A549 (cell line): ENCODE measurements at regions not wholly inside any gene's neighbourhood (a gene's known extent, or its start where the extent isn't known, plus 50 kb on each side); places are given as distances from the start of the nearest gene placed in this dataset.

Experiments used
- ATAC-seq, 2 experiments: fragments of 200-7000 bp in 1 of 2; fragments of >200 bp in 1 of 2; cut with Nextera tagmentation in 1 of 2; cut with Tn5 transposase in 1 of 2; 3 replicates each; pipeline versions ENCODE4 v1.8.0 to v1.9.1; 2018 to 2020; ENCODE audit warnings: mild to moderate bottlenecking in 1 of 2, moderate library complexity in 1 of 2
- CTCF ChIA-PET: fragments of 300-600 bp; sonication (Branson Sonifier 250); formaldehyde crosslinking; extraction: SDS; loops from one replicate; lab custom pipeline; 2021; ENCODE audit warnings: antibody characterized with exemption, inconsistent platforms; lab: Yijun Ruan, JAX
- POLR2A ChIA-PET: fragments of 350-600 bp; formaldehyde crosslinking; extraction: SDS; loops from one replicate; lab custom pipeline; 2021; ENCODE audit warnings: antibody characterized with exemption, inconsistent platforms; lab: Yijun Ruan, JAX
- DNase-seq, 2 experiments: peaks; one replicate each; pipeline versions ENCODE4 v3.0.0 to v3.0.0-alpha.2; 2011 to 2016; ENCODE audit warnings: low read depth in 1 of 2, low spot score in 1 of 2
- FAIRE-seq: peaks from 2 replicates; lab custom pipeline; 2011; peaks lifted over from hg19 to GRCh38; lab: Jason Lieb, UNC
- H3K27ac ChIP-seq, 2 experiments: fragments of >200 bp; sonication (Bioruptor Twin); formaldehyde crosslinking; 3 replicates each; pipeline ENCODE4 v1.5.1; 2016 to 2017
- H3K4me1 ChIP-seq: fragments of >200 bp; sonication (Bioruptor Twin); formaldehyde crosslinking; 3 replicates; pipeline ENCODE4 v1.6.1; 2016
- H3K4me2 ChIP-seq: fragments of >200 bp; sonication (Bioruptor Twin); formaldehyde crosslinking; 3 replicates; pipeline ENCODE4 v1.6.1; 2016
- H3K4me3 ChIP-seq: fragments of >200 bp; sonication (Bioruptor Twin); formaldehyde crosslinking; 3 replicates; pipeline ENCODE4 v1.5.1; 2016
- H3K9me3 ChIP-seq: fragments of >200 bp; sonication (Bioruptor Twin); formaldehyde crosslinking; 3 replicates; pipeline ENCODE4 v1.6.1; 2016
- BHLHE40 ChIP-seq: IDR thresholded peaks from 2 replicates; pipeline ENCODE4 v1.6.1; 2012; ENCODE audit warnings: low read depth, low read length, inconsistent platforms
- CBX2 ChIP-seq: fragments of 200-600 bp; sonication (generic); IDR thresholded peaks from 2 replicates; pipeline ENCODE4 v1.6.1; 2016; ENCODE audit warnings: low read depth, mild to moderate bottlenecking, borderline replicate concordance
- CEBPB ChIP-seq, 2 experiments: fragments of >200 bp in 1 of 2; sonication (Bioruptor Twin) in 1 of 2; formaldehyde crosslinking in 1 of 2; IDR thresholded peaks; 2 replicates each; pipeline ENCODE4 v1.6.1; 2012 to 2016
- EHMT2 ChIP-seq: fragments of 200-600 bp; sonication (generic); IDR thresholded peaks from 2 replicates; pipeline ENCODE4 v1.6.1; 2016; ENCODE audit warnings: antibody characterized with exemption, low read depth, mild to moderate bottlenecking, moderate library complexity
- EP300 ChIP-seq, 2 experiments: fragments of >200 bp; sonication (Bioruptor Twin); formaldehyde crosslinking; IDR thresholded peaks; 2 replicates in 1 of 2; 3 replicates in 1 of 2; pipeline ENCODE4 v1.6.1; 2016 to 2017
- FOSB ChIP-seq: fragments of 250-450 bp; sonication (Bioruptor Pico); IDR thresholded peaks from 2 replicates; pipeline ENCODE4 v1.5.0; 2020; ENCODE audit warnings: mild to moderate bottlenecking, moderate library complexity
- FOSL2 ChIP-seq, 2 experiments: fragments of 450-650 bp in 1 of 2; fragments of >200 bp in 1 of 2; sonication (Bioruptor Twin) in 1 of 2; formaldehyde crosslinking; IDR thresholded peaks; 2 replicates each; pipeline versions ENCODE4 v1.5.0 to v1.6.1; 2016 to 2020; ENCODE audit warnings: mild to moderate bottlenecking in 1 of 2, moderate library complexity in 1 of 2
- FOXS1 ChIP-seq: fragments of 250-450 bp; sonication (Bioruptor Pico); IDR thresholded peaks from 2 replicates; pipeline ENCODE4 v1.5.0; 2020; ENCODE audit warnings: mild to moderate bottlenecking, moderate library complexity
- GATA3 ChIP-seq: IDR thresholded peaks from 2 replicates; pipeline ENCODE4 v1.6.1; 2012; ENCODE audit warnings: borderline replicate concordance
- HOXB5 ChIP-seq: fragments of 250-450 bp; sonication (Bioruptor Pico); IDR thresholded peaks from 2 replicates; pipeline ENCODE4 v1.5.0; 2020; ENCODE audit warnings: mild to moderate bottlenecking, moderate library complexity
- JUN ChIP-seq, 2 experiments: fragments of >200 bp; sonication (Bioruptor Twin); formaldehyde crosslinking; IDR thresholded peaks; 2 replicates in 1 of 2; 3 replicates in 1 of 2; pipeline ENCODE4 v1.6.1; 2016 to 2017
- JUNB ChIP-seq: fragments of >200 bp; sonication (Bioruptor Twin); formaldehyde crosslinking; IDR thresholded peaks from 2 replicates; pipeline ENCODE4 v1.6.1; 2016
- MAZ ChIP-seq: fragments of 150-350 bp; IDR thresholded peaks from 2 replicates; pipeline ENCODE4 v1.6.1; 2014; ENCODE audit warnings: antibody characterized with exemption, low read depth, low read length, borderline replicate concordance
- NR3C1 ChIP-seq: fragments of >200 bp; sonication (Bioruptor Twin); formaldehyde crosslinking; IDR thresholded peaks from 3 replicates; pipeline ENCODE4 v1.6.1; 2017
- RAD21 ChIP-seq, 2 experiments: fragments of >200 bp in 1 of 2; sonication (Bioruptor Twin) in 1 of 2; formaldehyde crosslinking in 1 of 2; IDR thresholded peaks in 1 of 2; conservative IDR thresholded peaks in 1 of 2; 2 replicates in 1 of 2; 3 replicates in 1 of 2; pipeline ENCODE4 v1.6.1; 2012 to 2018; ENCODE audit warnings: inconsistent platforms in 1 of 2
- RARB ChIP-seq: fragments of 250-450 bp; sonication (Bioruptor Pico); IDR thresholded peaks from 2 replicates; pipeline ENCODE4 v1.8.0; 2021; ENCODE audit warnings: mild to moderate bottlenecking, moderate library complexity
- SMC3 ChIP-seq: fragments of >200 bp; sonication (Bioruptor Twin); formaldehyde crosslinking; IDR thresholded peaks from 3 replicates; pipeline ENCODE4 v1.6.1; 2018; ENCODE audit warnings: inconsistent platforms
- ZC3H11A ChIP-seq: fragments of 450-650 bp; IDR thresholded peaks from 2 replicates; pipeline ENCODE4 v1.6.1; 2014; ENCODE audit warnings: antibody characterized with exemption, mild to moderate bottlenecking
- ZNF302 ChIP-seq: fragments of 250-450 bp; sonication (Bioruptor Pico); IDR thresholded peaks from 2 replicates; pipeline ENCODE4 v1.9.0; 2021; ENCODE audit warnings: inconsistent platforms, mild to moderate bottlenecking, moderate library complexity
- WGBS: methylation state at CpG from one replicate; pipeline ENCODE4 v1.1.6; 2017; ENCODE audit errors: missing lambda C conversion rate; 5-methylcytosine and 5-hydroxymethylcytosine counted together
- TF ChIP-seq, protein P1 (sequence below): fragments of 250-450 bp; sonication (Bioruptor Pico); IDR thresholded peaks from 2 replicates; pipeline ENCODE4 v1.5.0; 2020; ENCODE audit warnings: low read depth, mild to moderate bottlenecking, moderate library complexity
- TF ChIP-seq, protein P2 (sequence below): fragments of >200 bp; sonication (Bioruptor Twin); formaldehyde crosslinking; IDR thresholded peaks from 2 replicates; pipeline ENCODE4 v1.6.1; 2016
- TF ChIP-seq, protein P3 (sequence below): IDR thresholded peaks from 2 replicates; pipeline ENCODE4 v1.6.1; 2012
- TF ChIP-seq, protein P4 (sequence below): IDR thresholded peaks from 2 replicates; pipeline ENCODE4 v1.6.1; 2012
- TF ChIP-seq, protein P5 (sequence below): fragments of >200 bp; sonication (Bioruptor Twin); formaldehyde crosslinking; IDR thresholded peaks from 3 replicates; pipeline ENCODE4 v1.6.1; 2016
- TF ChIP-seq, protein P6 (sequence below): fragments of 200-600 bp; sonication (generic); IDR thresholded peaks from 2 replicates; pipeline ENCODE4 v1.6.1; 2016; ENCODE audit warnings: antibody characterized with exemption, mild to moderate bottlenecking, moderate library complexity

DNA sequence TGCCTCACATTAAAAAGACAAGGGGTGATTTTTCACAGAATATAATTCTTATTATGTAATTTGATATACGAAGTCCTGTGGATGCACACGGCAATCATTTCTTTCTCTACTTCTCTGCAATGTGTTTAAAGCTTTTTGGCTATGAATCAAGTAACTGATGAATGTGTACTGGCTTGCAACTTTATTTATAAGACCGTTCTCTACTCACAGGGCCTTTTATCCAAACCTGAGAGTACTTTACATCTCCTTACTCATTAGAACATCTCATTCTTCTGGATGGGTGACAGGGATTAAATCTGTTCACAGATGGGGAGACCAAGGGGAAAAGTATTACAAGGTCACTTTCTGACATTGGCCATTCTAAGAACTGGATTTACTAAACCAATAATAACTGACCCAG, 215.8 kb upstream of the DIO2 start:
- Histone ChIP-seq H3K9me3 (no peaks in the 10 kb centered on the region), H3K4me2 (0 out of 3 replicates have a peak overlapping the region, but pooled peaks have one; percentile 3), H3K27ac (peak overlapping the region; percentile 56 to 87; a peak in 4 of 6 replicates), H3K4me3 (no peak overlapping the region), H3K4me1 (peaks cover 23% of the 10 kb centered on the region)
- TF ChIP-seq, protein P1, sequence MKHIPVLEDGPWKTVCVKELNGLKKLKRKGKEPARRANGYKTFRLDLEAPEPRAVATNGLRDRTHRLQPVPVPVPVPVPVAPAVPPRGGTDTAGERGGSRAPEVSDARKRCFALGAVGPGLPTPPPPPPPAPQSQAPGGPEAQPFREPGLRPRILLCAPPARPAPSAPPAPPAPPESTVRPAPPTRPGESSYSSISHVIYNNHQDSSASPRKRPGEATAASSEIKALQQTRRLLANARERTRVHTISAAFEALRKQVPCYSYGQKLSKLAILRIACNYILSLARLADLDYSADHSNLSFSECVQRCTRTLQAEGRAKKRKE (CRISPR knock-in tag), result no peak
- no peak for TF ChIP-seq FOXS1 (CRISPR knock-in tag)
- no peak for TF ChIP-seq CBX2
- TF ChIP-seq, protein P2, sequence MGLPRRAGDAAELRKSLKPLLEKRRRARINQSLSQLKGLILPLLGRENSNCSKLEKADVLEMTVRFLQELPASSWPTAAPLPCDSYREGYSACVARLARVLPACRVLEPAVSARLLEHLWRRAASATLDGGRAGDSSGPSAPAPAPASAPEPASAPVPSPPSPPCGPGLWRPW, result no peak
- DNase-seq (no peak), ATAC-seq (no peak), FAIRE-seq (no peak)
- CTCF ChIA-PET, result no interaction called here
- POLR2A ChIA-PET, result no interaction called here
- 83% methylated on average over 3 of the region's 3 CpGs for WGBS

DNA sequence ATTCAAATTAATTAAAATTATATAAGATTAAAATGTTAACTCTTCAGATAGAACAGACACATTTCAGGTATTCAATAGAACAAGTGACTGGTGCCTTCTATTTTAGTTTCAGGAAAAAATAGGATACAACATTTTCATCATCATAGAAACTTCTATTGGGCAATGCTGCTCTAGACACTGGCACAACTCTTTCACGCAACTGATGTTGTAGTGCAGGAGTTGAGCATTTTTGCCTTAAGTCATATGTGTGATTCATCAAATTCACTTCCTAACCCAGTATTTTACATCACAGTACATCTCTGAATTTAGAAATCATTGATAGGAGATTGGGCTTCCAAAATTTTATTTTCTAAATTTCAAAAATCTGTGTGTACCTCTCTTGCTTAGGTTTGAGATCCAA, 215.4 kb upstream of the DIO2 start:
- ATAC-seq (no peak), FAIRE-seq (no peak), DNase-seq (peak in 1 of 2 experiments; percentile 20)
- Histone ChIP-seq H3K4me2 (peak overlapping the region; percentile 3; the same call in 1 of the 3 replicates), H3K9me3 (no peaks in the 10 kb centered on the region), H3K27ac (peak overlapping the region; percentile 56 to 87), H3K4me1 (peaks cover 23% of the 10 kb centered on the region), H3K4me3 (no peak overlapping the region)
- POLR2A ChIA-PET, result no interaction called here
- 90% methylated on average over 1 of the region's 1 CpG for WGBS
- CTCF ChIA-PET, result no interaction called here
- TF ChIP-seq CEBPB (IDR thresholded peaks at IDR 0.05), result peak in 1 of 2 experiments; percentile 43; a peak in 1 of 4 replicates
- no peak for TF ChIP-seq JUN (IDR thresholded peaks at IDR 0.05)

DNA sequence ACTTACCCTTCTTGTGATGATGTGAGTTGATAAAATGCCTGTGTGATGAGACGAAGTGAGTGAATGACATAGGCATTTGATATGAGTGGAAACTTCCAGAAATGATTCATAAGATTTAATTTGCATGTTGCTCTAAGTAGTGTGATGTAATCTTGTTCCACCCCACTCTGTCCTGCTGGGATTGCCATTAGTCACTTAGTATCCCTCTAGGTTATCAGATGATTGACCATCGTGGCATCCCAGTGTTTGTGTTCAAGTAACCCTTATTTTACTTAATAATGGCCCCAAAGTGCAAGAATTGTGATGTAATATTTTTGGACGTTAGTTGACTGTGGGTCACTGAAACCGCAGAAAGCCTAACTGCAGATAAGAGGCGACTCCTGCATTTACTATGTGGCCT, 214.4 kb upstream of the DIO2 start:
- no peak overlapping the region for H3K4me3 ChIP-seq
- POLR2A ChIA-PET, result interaction anchor here (0.6 kb wide), 1 partner anchor 24 kb away, joined by 3 read pairs; no protein-coding TSS in a partner anchor
- peak overlapping the region; percentile 56 to 87 for H3K27ac ChIP-seq
- peak; percentile 96 to 99 for ATAC-seq
- H3K9me3 ChIP-seq, result no peaks in the 10 kb centered on the region
- DNase-seq, result peak; percentile 29 to 92
- peaks cover 23% of the 10 kb centered on the region for H3K4me1 ChIP-seq
- WGBS, result 3% methylated on average over 5 of the region's 5 CpGs
- TF ChIP-seq EP300 (IDR thresholded peaks at IDR 0.05) (peak; percentile 75 to 84; a peak in 3 of 5 replicates), RAD21 (conservative IDR thresholded peaks at IDR 0.05 in 1 of 2, IDR thresholded peaks at IDR 0.05 in 1 of 2) (peak; percentile 44 to 58; a peak in 4 of 5 replicates), BHLHE40 (no peak), GATA3 (peak; percentile 98), MAZ (no peak), JUN (IDR thresholded peaks at IDR 0.05) (peak; percentile 83 to 86; a peak in 4 of 5 replicates), ZC3H11A (no peak), CEBPB (IDR thresholded peaks at IDR 0.05) (peak; percentile 67 to 96), FOSL2 (IDR thresholded peaks at IDR 0.05) (peak; percentile 90), FOSL2 (CRISPR knock-in tag; IDR thresholded peaks at IDR 0.05) (peak; percentile 97), EHMT2 (no peak), NR3C1 (no peak), RARB (no peak), ZNF302 (CRISPR knock-in tag) (no peak), FOSB (no peak), SMC3 (peak; percentile 53), JUNB (peak; percentile 98), HOXB5 (CRISPR knock-in tag) (no peak)
- TF ChIP-seq, protein P3, sequence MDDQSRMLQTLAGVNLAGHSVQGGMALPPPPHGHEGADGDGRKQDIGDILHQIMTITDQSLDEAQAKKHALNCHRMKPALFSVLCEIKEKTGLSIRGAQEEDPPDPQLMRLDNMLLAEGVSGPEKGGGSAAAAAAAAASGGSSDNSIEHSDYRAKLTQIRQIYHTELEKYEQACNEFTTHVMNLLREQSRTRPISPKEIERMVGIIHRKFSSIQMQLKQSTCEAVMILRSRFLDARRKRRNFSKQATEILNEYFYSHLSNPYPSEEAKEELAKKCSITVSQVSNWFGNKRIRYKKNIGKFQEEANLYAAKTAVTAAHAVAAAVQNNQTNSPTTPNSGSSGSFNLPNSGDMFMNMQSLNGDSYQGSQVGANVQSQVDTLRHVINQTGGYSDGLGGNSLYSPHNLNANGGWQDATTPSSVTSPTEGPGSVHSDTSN, result peak; percentile 68
- TF ChIP-seq, protein P2, result peak; percentile 54
- TF ChIP-seq, protein P4, sequence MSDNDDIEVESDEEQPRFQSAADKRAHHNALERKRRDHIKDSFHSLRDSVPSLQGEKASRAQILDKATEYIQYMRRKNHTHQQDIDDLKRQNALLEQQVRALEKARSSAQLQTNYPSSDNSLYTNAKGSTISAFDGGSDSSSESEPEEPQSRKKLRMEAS, result peak; percentile 16; the same call in 1 of the 2 replicates
- TF ChIP-seq, protein P5, sequence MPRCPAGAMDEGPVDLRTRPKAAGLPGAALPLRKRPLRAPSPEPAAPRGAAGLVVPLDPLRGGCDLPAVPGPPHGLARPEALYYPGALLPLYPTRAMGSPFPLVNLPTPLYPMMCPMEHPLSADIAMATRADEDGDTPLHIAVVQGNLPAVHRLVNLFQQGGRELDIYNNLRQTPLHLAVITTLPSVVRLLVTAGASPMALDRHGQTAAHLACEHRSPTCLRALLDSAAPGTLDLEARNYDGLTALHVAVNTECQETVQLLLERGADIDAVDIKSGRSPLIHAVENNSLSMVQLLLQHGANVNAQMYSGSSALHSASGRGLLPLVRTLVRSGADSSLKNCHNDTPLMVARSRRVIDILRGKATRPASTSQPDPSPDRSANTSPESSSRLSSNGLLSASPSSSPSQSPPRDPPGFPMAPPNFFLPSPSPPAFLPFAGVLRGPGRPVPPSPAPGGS, result peak; percentile 56; the same call in 1 of the 3 replicates
- TF ChIP-seq, protein P6, sequence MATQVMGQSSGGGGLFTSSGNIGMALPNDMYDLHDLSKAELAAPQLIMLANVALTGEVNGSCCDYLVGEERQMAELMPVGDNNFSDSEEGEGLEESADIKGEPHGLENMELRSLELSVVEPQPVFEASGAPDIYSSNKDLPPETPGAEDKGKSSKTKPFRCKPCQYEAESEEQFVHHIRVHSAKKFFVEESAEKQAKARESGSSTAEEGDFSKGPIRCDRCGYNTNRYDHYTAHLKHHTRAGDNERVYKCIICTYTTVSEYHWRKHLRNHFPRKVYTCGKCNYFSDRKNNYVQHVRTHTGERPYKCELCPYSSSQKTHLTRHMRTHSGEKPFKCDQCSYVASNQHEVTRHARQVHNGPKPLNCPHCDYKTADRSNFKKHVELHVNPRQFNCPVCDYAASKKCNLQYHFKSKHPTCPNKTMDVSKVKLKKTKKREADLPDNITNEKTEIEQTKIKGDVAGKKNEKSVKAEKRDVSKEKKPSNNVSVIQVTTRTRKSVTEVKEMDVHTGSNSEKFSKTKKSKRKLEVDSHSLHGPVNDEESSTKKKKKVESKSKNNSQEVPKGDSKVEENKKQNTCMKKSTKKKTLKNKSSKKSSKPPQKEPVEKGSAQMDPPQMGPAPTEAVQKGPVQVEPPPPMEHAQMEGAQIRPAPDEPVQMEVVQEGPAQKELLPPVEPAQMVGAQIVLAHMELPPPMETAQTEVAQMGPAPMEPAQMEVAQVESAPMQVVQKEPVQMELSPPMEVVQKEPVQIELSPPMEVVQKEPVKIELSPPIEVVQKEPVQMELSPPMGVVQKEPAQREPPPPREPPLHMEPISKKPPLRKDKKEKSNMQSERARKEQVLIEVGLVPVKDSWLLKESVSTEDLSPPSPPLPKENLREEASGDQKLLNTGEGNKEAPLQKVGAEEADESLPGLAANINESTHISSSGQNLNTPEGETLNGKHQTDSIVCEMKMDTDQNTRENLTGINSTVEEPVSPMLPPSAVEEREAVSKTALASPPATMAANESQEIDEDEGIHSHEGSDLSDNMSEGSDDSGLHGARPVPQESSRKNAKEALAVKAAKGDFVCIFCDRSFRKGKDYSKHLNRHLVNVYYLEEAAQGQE, result no peak
- CTCF ChIA-PET, result no interaction called here
- H3K4me2 ChIP-seq, result peak overlapping the region; percentile 45
- peak; percentile 56 for FAIRE-seq
